GM06990 (cell line): ENCODE measurements at regions not wholly inside any gene's neighbourhood (a gene's known extent, or its start where the extent isn't known, plus 50 kb on each side); places are given as distances from the start of the nearest gene placed in this dataset.
"Not testable (repeated sequence)": the region's sequence is repeated elsewhere in the genome, so short reads cannot be mapped to it uniquely, and the experiment has no call there.

Experiments used
- DNase-seq: peaks from one replicate; pipeline ENCODE4 v3.0.0-alpha.2; 2011; ENCODE audit not compliant: insufficient read length; ENCODE audit errors: extremely low read depth
- H3K27me3 ChIP-seq: replicated peaks from 2 replicates; pipeline ENCODE4 v1.6.0; 2011; ENCODE audit warnings: low read length; ENCODE audit not compliant: control insufficient read depth, insufficient read depth
- H3K36me3 ChIP-seq: 2 replicates; pipeline ENCODE4 v1.5.1; 2011; ENCODE audit warnings: low read length; ENCODE audit not compliant: control insufficient read depth, insufficient read depth
- H3K4me3 ChIP-seq: replicated peaks from 2 replicates; pipeline ENCODE4 v1.5.1; 2011; ENCODE audit warnings: low read depth, mild to moderate bottlenecking, control low read depth, low read length
- TF ChIP-seq, protein P1 (sequence below): IDR thresholded peaks from 2 replicates; pipeline ENCODE4 v1.5.1; 2011; ENCODE audit warnings: low read length, control low read depth, mild to moderate bottlenecking, inconsistent platforms; ENCODE audit not compliant: insufficient read depth, poor library complexity, severe bottlenecking

DNA sequence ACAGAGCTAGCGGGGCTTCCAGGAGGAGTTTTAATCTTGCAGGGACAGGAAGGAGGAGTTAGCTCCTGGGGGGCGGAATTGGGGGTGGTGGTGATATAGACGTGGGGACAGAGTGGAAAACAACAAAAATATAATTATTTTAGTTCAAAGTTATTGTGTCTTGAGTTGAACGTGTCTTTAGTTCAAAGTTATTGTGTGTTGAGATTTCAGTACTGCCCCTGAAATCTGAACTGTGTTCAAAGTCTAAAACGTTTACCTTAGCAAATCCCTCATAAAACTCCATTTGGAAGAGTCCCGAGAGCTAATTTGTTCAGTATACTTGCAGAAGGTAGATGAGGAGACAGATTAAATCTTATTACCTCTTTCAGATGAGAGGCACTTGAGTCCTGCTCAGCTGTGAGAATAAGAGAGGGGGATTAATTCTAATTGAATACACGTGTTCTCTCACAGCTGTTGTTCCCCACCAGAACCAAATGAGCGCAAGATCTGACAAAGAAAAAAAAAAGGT, 132.4 kb upstream of the ALDH3B2 start:
- not testable (repeated sequence) for H3K27me3 ChIP-seq, H3K36me3 ChIP-seq, H3K4me3 ChIP-seq, DNase-seq

DNA sequence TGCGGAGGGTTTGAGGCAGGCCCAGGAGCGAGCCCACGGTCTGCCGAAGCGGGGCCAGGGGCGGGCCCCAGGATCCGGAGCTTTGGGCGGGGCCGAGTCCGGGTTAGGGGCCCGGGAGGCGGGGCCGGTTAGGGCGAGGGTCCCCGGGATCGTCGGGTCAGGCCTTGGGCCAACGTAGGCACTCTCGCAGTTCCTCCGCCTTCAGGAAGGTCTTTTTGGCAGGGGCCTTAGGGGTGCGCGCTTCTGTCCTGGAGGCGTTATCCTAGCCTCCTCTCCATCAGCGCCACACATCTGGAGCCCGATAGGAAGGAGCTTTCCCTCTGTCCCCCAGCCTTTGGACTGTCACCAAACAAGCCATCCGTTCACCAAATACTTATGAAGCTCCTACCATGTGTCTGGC, 131.8 kb upstream of the ALDH3B2 start:
- not testable (repeated sequence) for H3K27me3 ChIP-seq, DNase-seq, H3K36me3 ChIP-seq
- peak overlapping the region; percentile 62 for H3K4me3 ChIP-seq

DNA sequence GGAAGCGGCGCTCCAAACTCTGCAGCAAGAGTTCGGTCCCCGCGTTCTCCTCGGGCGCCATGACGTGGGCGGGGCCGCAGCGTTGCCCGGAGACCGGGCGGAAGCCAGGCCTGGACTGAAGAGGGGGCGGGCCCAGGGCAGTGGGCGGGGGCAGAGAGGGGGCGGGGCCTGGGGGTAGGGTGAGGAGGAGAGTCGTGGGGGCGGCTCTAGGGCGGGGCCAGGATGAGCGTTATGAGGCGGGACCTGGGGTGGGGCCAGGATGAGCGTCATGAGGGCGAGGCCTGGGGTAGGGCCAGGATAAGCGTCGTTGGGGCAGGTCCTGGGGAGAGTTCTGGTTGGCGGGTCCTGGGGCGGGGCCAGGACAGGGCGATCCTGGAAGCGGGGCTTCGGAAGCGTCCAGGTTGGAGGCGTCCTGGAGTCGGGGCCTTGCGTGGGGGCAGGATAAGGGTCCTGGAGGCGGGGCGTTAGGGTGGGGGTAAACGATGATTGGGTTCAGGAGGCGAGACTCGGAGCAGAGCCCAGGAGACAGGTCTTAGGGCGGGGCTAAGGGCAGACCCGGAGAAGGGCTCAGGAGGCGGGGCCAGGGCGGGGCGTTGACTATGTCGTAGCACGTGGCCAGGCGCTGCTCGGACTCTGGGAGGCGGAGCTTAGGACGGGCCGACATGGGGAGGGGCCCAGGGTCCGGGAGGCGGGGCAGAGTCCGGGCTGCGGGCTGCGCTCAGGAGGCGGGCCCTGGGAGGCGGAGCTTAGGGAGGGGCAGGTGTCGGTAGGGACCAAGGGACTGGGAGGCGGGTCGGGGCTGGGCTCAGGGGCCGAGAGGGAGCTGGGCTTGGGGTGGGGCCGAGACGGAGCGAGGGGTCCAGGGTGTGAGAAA, 131.1 kb upstream of the ALDH3B2 start:
- not testable (repeated sequence) for H3K36me3 ChIP-seq, H3K27me3 ChIP-seq
- peak overlapping the region; percentile 83 for H3K4me3 ChIP-seq
- DNase-seq, result peak; percentile 91

DNA sequence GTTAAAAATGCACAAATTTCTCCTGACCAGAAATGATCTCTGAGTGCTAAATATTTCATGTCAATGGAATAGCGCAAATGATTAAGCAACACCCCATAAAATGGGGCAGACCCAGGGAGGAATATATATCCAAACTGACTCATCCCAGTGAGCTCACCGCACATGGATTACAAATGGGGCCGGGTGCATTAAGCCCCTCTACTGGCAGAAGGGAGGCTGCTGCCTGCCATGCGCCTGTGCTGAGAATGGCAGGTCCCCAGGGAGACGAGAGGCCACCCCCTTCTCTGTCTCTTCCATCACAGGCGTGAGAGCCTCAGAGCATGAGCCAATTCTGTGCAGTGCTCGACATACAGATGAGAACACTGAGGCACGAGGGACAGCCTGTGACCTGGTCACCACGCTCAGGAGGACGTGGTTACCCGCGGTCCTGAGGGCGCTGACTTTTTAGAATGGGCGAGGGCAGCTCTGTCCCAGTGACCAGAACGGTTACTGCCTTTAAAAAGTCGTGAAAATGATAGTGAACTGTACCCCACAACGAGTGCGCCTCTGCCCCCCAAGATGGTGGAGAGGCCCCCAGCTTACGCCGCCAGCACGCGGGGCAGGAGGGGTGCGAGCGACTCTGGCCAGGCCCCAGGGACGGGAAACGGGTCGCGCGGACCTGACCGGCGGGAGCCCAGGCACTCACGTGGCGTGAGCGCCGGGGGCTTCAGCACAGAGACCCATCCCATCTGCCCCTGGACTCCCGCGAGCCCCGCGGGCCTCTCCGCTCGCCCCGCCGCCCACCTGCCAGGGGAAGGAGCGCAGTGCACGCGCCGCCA, 130.2 kb upstream of the ALDH3B2 start:
- TF ChIP-seq, protein P1, sequence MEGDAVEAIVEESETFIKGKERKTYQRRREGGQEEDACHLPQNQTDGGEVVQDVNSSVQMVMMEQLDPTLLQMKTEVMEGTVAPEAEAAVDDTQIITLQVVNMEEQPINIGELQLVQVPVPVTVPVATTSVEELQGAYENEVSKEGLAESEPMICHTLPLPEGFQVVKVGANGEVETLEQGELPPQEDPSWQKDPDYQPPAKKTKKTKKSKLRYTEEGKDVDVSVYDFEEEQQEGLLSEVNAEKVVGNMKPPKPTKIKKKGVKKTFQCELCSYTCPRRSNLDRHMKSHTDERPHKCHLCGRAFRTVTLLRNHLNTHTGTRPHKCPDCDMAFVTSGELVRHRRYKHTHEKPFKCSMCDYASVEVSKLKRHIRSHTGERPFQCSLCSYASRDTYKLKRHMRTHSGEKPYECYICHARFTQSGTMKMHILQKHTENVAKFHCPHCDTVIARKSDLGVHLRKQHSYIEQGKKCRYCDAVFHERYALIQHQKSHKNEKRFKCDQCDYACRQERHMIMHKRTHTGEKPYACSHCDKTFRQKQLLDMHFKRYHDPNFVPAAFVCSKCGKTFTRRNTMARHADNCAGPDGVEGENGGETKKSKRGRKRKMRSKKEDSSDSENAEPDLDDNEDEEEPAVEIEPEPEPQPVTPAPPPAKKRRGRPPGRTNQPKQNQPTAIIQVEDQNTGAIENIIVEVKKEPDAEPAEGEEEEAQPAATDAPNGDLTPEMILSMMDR, result peak; percentile 5
- not testable (repeated sequence) for H3K36me3 ChIP-seq, H3K27me3 ChIP-seq, DNase-seq
- peak overlapping the region; percentile 83 for H3K4me3 ChIP-seq

DNA sequence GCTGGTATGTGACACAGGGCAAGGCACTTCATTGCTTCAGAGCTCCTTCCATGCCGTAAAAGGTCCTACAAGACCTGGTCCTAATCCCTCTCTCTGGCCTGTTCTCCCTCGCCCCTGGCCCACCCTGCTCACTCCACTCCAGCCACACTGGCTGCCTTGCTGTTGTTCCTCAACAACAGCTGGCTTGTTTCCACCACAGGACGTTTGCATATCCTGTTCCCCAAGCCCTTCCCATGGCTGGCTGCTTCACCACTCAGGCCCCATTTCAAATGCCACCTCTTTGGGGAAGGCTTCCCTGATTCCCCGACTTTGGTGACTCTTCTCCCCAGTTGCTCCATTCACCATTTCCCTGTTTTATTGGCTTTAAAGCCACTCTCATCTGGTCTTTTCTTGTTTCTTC, 129.1 kb upstream of the ALDH3B2 start:
- H3K27me3 ChIP-seq, H3K36me3 ChIP-seq, H3K4me3 ChIP-seq, DNase-seq: not testable (repeated sequence)

DNA sequence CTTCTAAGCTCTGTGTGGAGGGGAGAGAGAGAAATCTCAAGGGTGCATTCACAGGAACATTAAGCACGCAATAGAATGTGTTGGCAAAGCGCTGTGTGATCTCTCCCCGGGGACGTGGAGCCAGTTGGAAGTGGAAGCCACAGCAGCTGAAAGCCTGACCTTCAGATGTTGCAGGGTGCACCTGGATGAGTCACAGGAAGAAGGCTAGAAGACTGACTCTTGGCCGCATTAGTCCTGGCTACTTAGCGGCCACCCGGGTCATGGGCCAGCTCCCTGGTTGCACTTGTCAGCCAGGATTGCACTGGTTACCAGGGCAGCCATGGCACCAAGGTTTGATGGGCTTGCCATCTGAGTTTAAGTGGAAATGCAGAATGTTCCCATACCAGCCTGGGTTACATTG, 128.6 kb upstream of the ALDH3B2 start:
- DNase-seq, H3K4me3 ChIP-seq, H3K36me3 ChIP-seq, H3K27me3 ChIP-seq: not testable (repeated sequence)

DNA sequence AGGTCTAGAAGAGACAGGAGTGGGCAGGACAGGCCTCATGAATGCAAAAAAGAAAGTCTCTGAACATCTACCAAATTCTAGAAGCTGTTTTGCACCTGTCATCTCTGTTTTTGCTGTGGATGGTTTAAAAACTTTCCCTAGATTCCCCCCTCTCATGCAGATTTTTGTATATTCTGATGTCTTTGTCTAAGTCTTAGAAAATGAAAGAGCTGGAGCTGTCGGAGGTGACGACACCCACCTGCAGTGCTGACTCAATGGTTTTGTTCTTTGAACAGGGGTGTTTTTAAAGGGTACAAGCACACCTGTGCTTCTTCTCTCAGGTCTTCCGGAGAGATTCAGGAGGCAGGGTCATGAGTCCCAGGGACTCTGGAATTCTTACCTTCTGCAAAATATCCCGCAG, 128.2 kb upstream of the ALDH3B2 start:
- not testable (repeated sequence) for H3K27me3 ChIP-seq, H3K4me3 ChIP-seq, DNase-seq, H3K36me3 ChIP-seq

DNA sequence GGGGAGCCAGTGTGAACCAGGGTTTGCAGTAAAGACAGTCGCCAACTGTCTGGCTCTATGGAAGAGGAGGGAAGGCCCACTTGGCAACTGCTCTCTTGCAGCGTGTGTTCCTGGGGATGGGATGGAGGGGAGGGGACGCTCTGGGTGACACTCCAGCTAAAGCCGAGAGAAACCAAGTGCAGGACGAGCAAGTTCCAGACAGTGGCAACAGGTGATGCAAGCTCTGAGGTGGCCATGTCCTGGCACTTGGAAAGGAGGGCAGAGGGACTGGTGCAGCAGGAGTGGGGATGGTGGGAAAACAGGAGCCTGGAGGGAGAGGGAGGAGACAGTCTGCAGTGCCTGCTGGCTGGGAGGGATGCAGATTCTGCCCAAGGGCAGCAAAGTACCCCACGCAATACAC, 127.0 kb upstream of the ALDH3B2 start:
- H3K36me3 ChIP-seq, H3K27me3 ChIP-seq, DNase-seq, H3K4me3 ChIP-seq: not testable (repeated sequence)

DNA sequence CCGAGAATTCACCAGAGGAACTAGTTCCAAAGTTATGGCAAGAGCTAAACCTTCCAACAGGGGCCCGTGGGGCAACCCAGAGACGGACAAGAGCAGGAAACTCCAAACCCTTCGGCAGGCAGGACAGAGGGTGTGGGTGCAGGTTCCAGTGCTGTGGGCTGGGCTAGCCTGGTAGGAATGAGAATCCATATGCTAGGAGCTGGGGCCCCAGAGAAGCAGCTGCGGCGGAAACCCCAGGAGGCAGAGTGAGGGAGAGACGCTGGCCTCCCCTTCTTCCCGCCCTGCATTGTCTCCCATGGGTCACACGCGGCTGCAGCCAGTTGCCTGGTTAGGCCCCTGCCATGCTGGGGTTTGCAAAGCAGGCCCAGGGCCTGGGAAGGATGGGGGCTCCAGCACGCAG, 126.2 kb upstream of the ALDH3B2 start:
- H3K4me3 ChIP-seq, result not testable (repeated sequence)

More for the DNA sequence above, 126.2 kb upstream of the ALDH3B2 start:
- not testable (repeated sequence) for H3K36me3 ChIP-seq, H3K27me3 ChIP-seq, DNase-seq
